Rectal smooth muscle tissue (tissue), 1 donor: ENCODE measurements at regions not wholly inside any gene's neighbourhood (a gene's known extent, or its start where the extent isn't known, plus 50 kb on each side); places are given as distances from the start of the nearest gene placed in this dataset.

Source experiments
- H3K27ac ChIP-seq: one replicate; pipeline ENCODE4 v1.7.0; 2013; ENCODE audit warnings: low read depth, low read length, inconsistent platforms
- H3K27me3 ChIP-seq: one replicate; pipeline ENCODE4 v1.7.0; 2013; ENCODE audit warnings: low read length; ENCODE audit not compliant: control insufficient read depth, insufficient read depth
- H3K36me3 ChIP-seq: one replicate; pipeline ENCODE4 v1.7.0; 2013; ENCODE audit warnings: low read length; ENCODE audit not compliant: control insufficient read depth, insufficient read depth
- H3K4me1 ChIP-seq: one replicate; pipeline ENCODE4 v1.7.0; 2013; ENCODE audit warnings: low read length; ENCODE audit not compliant: control insufficient read depth, insufficient read depth
- H3K4me3 ChIP-seq: one replicate; pipeline ENCODE4 v1.7.0; 2013; ENCODE audit warnings: low read length
- H3K9ac ChIP-seq: one replicate; pipeline ENCODE4 v1.7.0; 2013; ENCODE audit warnings: low read length

DNA sequence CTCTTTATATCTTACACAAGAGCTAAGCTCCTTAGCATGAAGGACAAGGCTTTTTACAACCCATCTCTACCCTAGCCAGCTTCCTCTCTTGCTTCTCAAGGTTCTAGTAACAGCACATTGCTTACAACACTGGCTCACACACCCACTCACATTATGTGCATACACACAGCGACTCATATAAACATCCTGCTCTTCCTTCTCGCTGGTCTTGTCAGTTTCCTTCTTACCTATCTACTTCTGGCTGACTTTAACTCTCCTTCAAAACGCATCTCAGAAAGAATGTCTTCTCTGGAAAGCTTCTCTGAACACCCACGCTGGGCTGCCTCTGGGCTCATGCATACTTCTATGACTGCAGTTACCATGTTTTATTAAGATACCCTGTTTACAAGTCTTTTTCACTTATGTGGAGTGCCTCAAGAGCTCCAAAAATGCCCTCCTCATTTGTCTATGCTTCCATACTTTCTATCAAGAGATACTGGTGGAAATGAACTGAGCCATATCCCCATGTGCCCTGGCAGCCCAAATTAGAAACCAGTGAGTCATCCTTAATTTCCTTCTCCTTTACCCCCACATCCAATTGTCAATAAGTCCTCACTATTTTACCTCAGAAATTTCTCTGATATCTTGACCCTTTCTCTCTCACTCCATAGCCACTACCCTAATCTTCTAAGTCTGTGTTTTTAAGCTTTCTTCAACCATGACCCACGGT, 126.9 kb upstream of the KRAS start:
- H3K27ac ChIP-seq, result no peak overlapping the region
- H3K4me1 ChIP-seq, result no peaks in the 10 kb centered on the region
- no peak overlapping the region for H3K4me3 ChIP-seq

DNA sequence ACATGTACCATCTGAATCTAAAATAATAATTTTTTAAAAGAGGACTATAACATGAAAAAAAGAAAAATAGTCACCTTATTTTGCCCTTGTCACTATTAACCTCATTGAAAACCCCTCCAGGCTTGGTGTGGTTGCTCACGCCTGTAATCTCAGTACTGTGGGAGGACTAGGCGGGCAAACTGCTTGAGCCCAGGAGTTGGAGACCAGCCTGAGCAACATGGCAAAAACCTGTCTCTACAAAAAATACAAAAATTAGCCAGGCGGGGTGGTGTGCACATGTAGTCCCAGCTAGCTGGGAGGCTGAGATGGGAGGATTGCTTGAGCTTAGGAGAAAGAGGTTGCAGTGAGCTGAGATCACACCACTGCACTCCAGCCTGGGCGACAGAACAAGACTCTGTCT, 126.3 kb upstream of the KRAS start:
- Histone ChIP-seq H3K9ac (no peak overlapping the region), H3K4me3 (no peak overlapping the region), H3K27me3 (no peaks in the 10 kb centered on the region), H3K4me1 (no peaks in the 10 kb centered on the region), H3K36me3 (no peaks in the 10 kb centered on the region), H3K27ac (no peak overlapping the region)

More for the DNA sequence above, 126.9 kb upstream of the KRAS start:
- no peak overlapping the region for H3K9ac ChIP-seq
- H3K27me3 ChIP-seq, result no peaks in the 10 kb centered on the region
- no peaks in the 10 kb centered on the region for H3K36me3 ChIP-seq

DNA sequence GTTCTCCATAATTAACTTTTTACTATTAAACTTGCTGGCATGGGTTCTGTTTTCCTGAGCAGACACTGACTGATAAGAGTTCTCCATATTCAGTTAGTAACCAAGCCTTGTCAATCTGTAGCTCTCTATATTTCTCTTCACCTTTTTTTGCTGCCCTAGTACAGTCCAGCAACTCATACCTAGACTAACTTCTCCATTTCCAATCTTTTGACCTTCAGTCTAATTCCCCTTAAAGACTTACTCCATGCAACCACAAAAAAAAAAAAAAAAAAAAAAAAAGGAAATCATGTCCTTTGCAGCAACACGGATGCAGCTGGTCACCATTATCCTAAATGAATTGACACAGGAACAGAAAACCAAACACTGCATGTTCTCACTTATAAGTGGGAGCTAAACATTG, 125.7 kb upstream of the KRAS start:
- Histone ChIP-seq H3K9ac (no peak overlapping the region), H3K27me3 (no peaks in the 10 kb centered on the region), H3K4me3 (no peak overlapping the region)

DNA sequence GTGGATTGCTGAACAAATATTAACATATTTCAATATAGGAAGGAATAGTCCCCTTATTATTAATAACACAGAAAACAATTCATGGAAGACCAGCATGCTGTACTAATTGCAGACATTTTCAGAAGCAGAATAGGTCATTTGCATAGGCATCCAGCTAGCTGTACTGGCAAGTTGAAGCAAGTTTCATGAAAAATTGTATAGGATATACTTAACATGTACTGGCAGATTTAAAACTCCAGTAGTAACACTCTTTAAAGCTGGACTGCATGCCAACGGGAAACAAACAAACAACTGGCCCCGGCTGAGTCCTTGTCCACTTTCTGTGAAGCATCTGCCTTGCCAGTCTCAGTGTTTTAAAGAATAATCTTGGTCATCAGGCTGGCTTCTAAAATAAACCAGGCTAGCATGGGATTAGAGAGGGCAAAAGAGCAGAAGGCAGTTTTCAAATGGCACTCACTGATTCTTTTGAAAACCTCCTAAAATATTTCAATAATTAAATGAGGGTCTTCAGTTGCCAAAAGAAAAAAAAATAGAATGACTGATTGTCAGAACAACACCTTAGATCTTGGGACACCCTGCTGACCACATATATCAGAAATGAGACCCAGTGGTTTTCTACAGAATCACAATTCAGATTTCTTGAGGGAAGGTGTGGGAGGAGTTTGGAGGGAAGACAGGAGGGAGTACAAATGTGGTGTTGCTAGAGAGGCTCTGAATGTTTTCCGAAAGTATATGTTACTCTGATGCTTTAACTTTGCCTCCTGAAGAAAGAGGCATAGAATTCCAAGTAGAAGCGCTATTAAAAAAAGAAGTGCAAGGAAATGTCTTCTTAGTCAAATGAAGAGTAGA, 122.5 kb upstream of the KRAS start:
- Histone ChIP-seq H3K9ac (no peak overlapping the region), H3K4me1 (no peaks in the 10 kb centered on the region), H3K27ac (no peak overlapping the region), H3K36me3 (no peaks in the 10 kb centered on the region), H3K4me3 (no peak overlapping the region), H3K27me3 (no peaks in the 10 kb centered on the region)

More for the DNA sequence above, 125.7 kb upstream of the KRAS start:
- Histone ChIP-seq H3K36me3 (no peaks in the 10 kb centered on the region), H3K4me1 (no peaks in the 10 kb centered on the region), H3K27ac (no peak overlapping the region)

DNA sequence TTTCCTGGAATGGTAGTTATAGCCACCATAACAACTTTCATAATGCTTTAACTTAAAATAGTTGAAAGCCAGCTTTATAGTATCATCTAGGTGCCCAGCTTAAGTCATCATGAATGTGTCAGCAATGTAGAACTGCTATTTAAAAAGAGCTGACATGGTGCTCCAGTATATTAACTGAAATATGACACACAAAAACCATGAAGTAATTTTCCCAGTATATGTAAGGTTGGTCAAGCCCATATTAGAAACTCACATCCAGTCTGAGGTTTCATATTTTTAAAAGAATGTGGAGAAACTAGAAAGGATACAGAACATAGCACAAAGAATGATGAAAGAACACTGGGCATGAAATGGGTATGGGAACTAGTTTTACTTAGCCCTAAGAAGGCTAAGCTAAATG, 121.3 kb upstream of the KRAS start:
- Histone ChIP-seq H3K36me3 (no peaks in the 10 kb centered on the region), H3K4me1 (no peaks in the 10 kb centered on the region), H3K9ac (no peak overlapping the region), H3K4me3 (no peak overlapping the region), H3K27ac (no peak overlapping the region), H3K27me3 (no peaks in the 10 kb centered on the region)

DNA sequence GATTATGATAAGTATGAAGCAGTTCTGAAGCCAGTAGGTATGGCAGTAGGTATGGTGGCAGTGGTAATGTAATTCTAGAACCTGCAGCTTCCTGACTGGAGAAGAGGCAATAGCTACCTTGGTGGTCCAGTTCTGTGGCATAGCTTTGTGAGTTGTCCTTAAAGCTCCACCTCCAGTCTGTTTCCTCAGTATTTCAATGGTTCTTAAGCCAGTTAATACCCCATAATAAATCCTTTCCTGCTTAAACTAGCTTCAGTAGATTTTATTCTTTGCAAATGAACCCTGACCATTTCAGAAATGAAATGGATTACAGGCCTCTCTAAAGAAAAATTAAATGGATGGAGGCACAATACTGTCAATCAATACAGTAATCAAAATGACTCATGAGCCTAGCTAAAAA, 117.8 kb upstream of the KRAS start:
- Histone ChIP-seq H3K27me3 (no peaks in the 10 kb centered on the region), H3K9ac (no peak overlapping the region), H3K36me3 (no peaks in the 10 kb centered on the region), H3K27ac (no peak overlapping the region), H3K4me3 (no peak overlapping the region), H3K4me1 (no peaks in the 10 kb centered on the region)

DNA sequence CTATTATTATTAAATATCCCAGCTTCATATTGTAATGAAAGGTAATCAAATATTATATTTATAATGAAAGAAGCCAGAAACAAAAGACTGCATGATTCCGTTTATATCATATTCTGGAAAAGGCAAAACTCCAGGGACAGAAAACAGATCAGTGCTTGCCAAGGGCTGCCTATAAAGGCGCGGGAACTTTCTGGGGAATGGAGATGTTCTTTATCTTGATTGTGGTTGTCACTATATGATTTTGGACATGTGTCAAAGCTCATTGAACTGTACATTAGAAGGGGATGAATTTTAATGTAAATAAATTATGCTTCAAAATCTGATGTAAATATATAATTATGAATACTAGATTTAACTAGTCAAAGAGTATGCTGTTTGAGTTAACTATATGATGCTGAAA, 115.4 kb upstream of the KRAS start:
- H3K36me3 ChIP-seq, result no peaks in the 10 kb centered on the region
- no peak overlapping the region for H3K4me3 ChIP-seq
- no peaks in the 10 kb centered on the region for H3K4me1 ChIP-seq
- H3K9ac ChIP-seq, result no peak overlapping the region
- no peaks in the 10 kb centered on the region for H3K27me3 ChIP-seq
- no peak overlapping the region for H3K27ac ChIP-seq

DNA sequence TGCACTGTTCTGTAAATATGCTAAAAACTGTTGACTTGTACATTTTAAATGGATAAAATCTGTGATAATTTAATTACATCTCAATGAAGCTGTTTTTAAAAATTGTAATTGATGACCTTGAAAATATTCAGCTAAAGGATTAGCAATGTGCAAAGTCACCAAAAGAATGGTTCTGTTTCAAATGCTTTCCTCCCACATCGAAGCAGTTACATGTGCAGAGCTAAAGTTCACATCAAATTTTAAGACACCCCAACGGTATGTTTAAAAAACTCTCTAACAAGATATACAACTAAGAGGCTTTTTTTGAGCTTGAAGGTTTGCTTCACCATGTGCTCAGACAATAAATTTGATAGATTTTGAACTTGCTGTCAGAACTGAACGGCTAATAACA, 114.6 kb upstream of the KRAS start:
- H3K27me3 ChIP-seq, result no peaks in the 10 kb centered on the region
- H3K27ac ChIP-seq, result no peak overlapping the region
- H3K9ac ChIP-seq, result no peak overlapping the region

DNA sequence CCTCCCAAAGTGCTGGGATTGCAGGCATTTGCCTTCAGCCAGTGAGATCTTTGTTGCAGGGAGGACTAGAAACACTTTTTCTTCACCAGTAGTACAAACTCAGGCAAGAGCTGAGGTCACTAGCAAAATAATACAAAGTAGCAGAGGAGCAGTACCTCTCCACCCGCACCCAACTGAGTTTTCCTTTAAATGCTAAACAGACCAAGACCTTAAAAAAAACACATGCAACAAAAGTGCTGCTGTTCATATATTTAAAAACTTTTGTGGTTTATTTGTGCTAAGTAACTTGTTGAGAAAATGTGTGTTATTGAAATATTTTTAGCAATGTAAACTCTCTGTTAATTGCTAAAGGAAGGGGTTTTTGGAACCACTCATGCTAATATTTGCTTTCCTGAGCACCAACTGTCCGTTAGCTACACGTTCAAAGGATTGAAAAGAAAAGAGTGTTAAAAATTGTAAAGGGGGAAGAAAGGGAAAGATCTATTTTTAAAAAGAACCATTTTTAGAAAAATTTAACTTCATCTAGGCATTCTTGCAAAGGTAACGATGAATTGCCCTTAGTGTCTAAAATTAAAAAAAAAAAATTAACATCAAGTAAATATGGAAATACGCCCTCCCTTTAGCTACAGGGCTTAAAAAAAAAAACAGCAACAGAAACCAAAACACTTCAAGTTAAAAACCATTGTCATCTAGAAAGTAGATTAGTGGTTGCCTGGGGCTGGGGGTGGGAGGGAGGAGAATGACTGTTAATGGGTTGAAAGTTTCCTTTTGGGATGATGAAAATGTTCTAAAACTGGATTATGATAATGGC, 114.0 kb upstream of the KRAS start:
- H3K4me1 ChIP-seq, result no peaks in the 10 kb centered on the region
- no peak overlapping the region for H3K4me3 ChIP-seq
- no peaks in the 10 kb centered on the region for H3K36me3 ChIP-seq
- H3K9ac ChIP-seq, result no peak overlapping the region
- no peak overlapping the region for H3K27ac ChIP-seq
- no peaks in the 10 kb centered on the region for H3K27me3 ChIP-seq

More for the DNA sequence above, 114.6 kb upstream of the KRAS start:
- no peak overlapping the region for H3K4me3 ChIP-seq
- H3K4me1 ChIP-seq, result no peaks in the 10 kb centered on the region
- no peaks in the 10 kb centered on the region for H3K36me3 ChIP-seq

DNA sequence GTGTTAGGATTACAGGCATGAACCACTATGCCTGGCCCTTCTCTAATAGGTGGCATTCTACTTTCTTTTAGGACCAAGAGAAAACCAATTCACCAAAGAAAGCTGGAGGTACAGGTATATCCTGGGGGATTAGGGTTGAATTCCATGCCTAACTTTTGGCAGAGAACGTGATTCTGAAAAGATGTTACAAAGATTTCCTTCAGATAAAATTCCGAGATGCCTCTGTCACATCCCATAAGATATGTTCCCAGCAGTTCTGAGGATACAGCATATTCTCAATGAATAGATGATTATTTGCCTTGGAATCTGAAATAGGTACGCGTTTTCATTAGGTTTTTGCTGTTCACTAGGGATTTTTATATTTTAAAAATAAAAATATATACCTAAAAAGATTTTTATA, 111.9 kb upstream of the KRAS start:
- Histone ChIP-seq H3K36me3 (no peaks in the 10 kb centered on the region), H3K4me3 (no peak overlapping the region), H3K27ac (no peak overlapping the region), H3K9ac (no peak overlapping the region), H3K4me1 (no peaks in the 10 kb centered on the region), H3K27me3 (no peaks in the 10 kb centered on the region)

DNA sequence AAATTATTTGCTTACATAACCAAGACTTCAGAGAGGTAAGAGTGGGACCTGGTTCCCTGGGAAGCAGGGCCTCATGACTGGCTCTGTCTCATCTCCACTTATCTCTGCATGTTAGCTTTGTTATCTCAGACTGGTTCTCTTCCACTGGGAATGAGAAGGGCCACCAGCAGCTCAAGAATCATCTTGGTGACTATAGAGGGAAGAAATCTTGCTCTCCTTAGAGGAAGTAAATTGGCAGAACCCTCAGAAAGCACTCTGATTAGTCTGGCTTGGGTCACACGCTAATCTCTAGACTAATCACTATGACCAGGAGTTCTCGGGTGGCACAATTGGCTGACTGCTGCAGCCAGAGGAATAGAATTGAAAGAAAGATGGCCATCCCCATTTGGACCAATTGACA, 110.8 kb upstream of the KRAS start:
- Histone ChIP-seq H3K4me3 (no peak overlapping the region), H3K36me3 (no peaks in the 10 kb centered on the region), H3K9ac (no peak overlapping the region), H3K27ac (no peak overlapping the region), H3K4me1 (no peaks in the 10 kb centered on the region), H3K27me3 (no peaks in the 10 kb centered on the region)

DNA sequence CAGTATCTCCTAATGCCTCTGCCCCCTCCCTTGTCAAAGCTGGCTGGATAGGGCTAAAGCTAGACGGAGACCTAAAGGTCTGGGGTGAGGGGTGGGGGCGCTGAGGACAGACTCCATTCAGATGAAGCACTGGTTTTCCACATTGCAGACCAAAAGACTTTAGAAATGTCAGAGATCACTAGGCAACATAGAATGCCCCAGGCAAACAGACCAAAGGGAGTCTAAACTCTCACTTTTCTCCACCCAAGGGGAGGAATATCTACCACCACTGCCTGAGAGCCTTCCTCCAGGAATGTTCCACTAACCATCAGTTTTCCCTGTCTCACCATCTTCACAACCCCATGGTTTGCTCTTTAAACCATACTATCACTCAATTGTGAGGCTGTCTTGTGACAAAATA, 106.9 kb upstream of the KRAS start:
- H3K36me3 ChIP-seq, result no peaks in the 10 kb centered on the region
- H3K9ac ChIP-seq, result no peak overlapping the region
- no peaks in the 10 kb centered on the region for H3K4me1 ChIP-seq
- H3K27me3 ChIP-seq, result no peaks in the 10 kb centered on the region
- H3K27ac ChIP-seq, result no peak overlapping the region
- H3K4me3 ChIP-seq, result no peak overlapping the region
